ENCODE measurements at regions not wholly inside any gene's neighbourhood (a gene's known extent, or its start where the extent isn't known, plus 50 kb on each side); places are given as distances from the start of the nearest gene placed in this dataset.

GRCh38 chr5:143491646-143492045, 88.2 kb upstream of the NR3C1 start:
- H2BK120ac ChIP-seq (ENCODE audit: low read depth, low read length) = no peak overlapping the region
- H3K79me2 ChIP-seq (ENCODE audit: control insufficient read depth, insufficient read depth, low read length) = no peaks in the 10 kb centered on the region
- H2BK5ac ChIP-seq (ENCODE audit: low read length) = no peak overlapping the region
- WGBS (ENCODE audit: extremely low coverage, insufficient coverage, low lambda C conversion rate) = 100% methylated on average over 1 of the region's 3 CpGs
- H3K4me2 ChIP-seq (ENCODE audit: low read length) = no peak overlapping the region
- no peaks in the 10 kb centered on the region for H3K79me1 ChIP-seq (ENCODE audit: low read length)
- no peak overlapping the region for H2AK5ac ChIP-seq (ENCODE audit: low read length)
- no peak overlapping the region for H2BK15ac ChIP-seq (replicated peaks; ENCODE audit: low read depth)
- no peak overlapping the region for H3K4me3 ChIP-seq (ENCODE audit: low read length)
- no peak overlapping the region for H3K18ac ChIP-seq (ENCODE audit: low read length)
- no peak overlapping the region for H4K8ac ChIP-seq (ENCODE audit: low read depth, low read length)
- H3K23ac ChIP-seq (ENCODE audit: low read length) = no peak overlapping the region
- no peak overlapping the region for H4K5ac ChIP-seq (ENCODE audit: low read length)
- H3K27me3 ChIP-seq (ENCODE audit: insufficient read depth, low read length, poor library complexity) = no peaks in the 10 kb centered on the region
- H3K9ac ChIP-seq (ENCODE audit: low read length) = no peak overlapping the region
- no peaks in the 10 kb centered on the region for H3K4me1 ChIP-seq (ENCODE audit: control insufficient read depth, low read depth, low read length)
- H3K36me3 ChIP-seq (ENCODE audit: control insufficient read depth, insufficient read depth, low read length) = no peaks in the 10 kb centered on the region
- no peak for DNase-seq
- no peak overlapping the region for H3K56ac ChIP-seq (ENCODE audit: low read length)
- H3K27ac ChIP-seq (ENCODE audit: low read depth, low read length) = no peak overlapping the region
- no peak overlapping the region for H3K4ac ChIP-seq (ENCODE audit: low read depth, low read length)

- Histone ChIP-seq H3K4me1 (ENCODE audit: control insufficient read depth, low read depth, low read length) (no peaks in the 10 kb centered on the region), H4K8ac (ENCODE audit: low read depth, low read length) (no peak overlapping the region), H2AK5ac (ENCODE audit: low read length) (no peak overlapping the region), H2BK5ac (ENCODE audit: low read length) (no peak overlapping the region), H4K5ac (ENCODE audit: low read length) (no peak overlapping the region), H3K56ac (ENCODE audit: low read length) (no peak overlapping the region), H3K4me3 (ENCODE audit: low read length) (no peak overlapping the region), H3K27ac (ENCODE audit: low read depth, low read length) (no peak overlapping the region), H2BK15ac (replicated peaks; ENCODE audit: low read depth) (no peak overlapping the region), H3K9ac (ENCODE audit: low read length) (no peak overlapping the region), H3K23ac (ENCODE audit: low read length) (no peak overlapping the region), H3K79me1 (ENCODE audit: low read length) (no peaks in the 10 kb centered on the region), H3K36me3 (ENCODE audit: control insufficient read depth, insufficient read depth, low read length) (no peaks in the 10 kb centered on the region), H3K27me3 (ENCODE audit: insufficient read depth, low read length, poor library complexity) (no peaks in the 10 kb centered on the region), H3K79me2 (ENCODE audit: control insufficient read depth, insufficient read depth, low read length) (no peaks in the 10 kb centered on the region), H3K18ac (ENCODE audit: low read length) (no peak overlapping the region), H3K4ac (ENCODE audit: low read depth, low read length) (no peak overlapping the region), H3K4me2 (ENCODE audit: low read length) (no peak overlapping the region), H2BK120ac (ENCODE audit: low read depth, low read length) (no peak overlapping the region)
- no CpG with 5 or more reads among the region's 3 CpGs for WGBS (ENCODE audit: extremely low coverage, insufficient coverage, low lambda C conversion rate)
- no peak for DNase-seq
These were observed 84.9 kb upstream of the NR3C1 start for GRCh38 chr5:143488381-143488780.

GRCh38 chr5:143484601-143485000, 81.1 kb upstream of the NR3C1 start:
- Histone ChIP-seq H2BK5ac (ENCODE audit: low read length) (no peak overlapping the region), H3K9ac (ENCODE audit: low read length) (no peak overlapping the region), H2BK120ac (ENCODE audit: low read depth, low read length) (no peak overlapping the region), H3K4me1 (ENCODE audit: control insufficient read depth, low read depth, low read length) (no peaks in the 10 kb centered on the region), H3K4me2 (ENCODE audit: low read length) (no peak overlapping the region), H3K18ac (ENCODE audit: low read length) (no peak overlapping the region), H3K79me2 (ENCODE audit: control insufficient read depth, insufficient read depth, low read length) (no peaks in the 10 kb centered on the region), H3K79me1 (ENCODE audit: low read length) (no peaks in the 10 kb centered on the region), H3K27me3 (ENCODE audit: insufficient read depth, low read length, poor library complexity) (no peaks in the 10 kb centered on the region), H4K5ac (ENCODE audit: low read length) (no peak overlapping the region), H3K4me3 (ENCODE audit: low read length) (no peak overlapping the region), H4K8ac (ENCODE audit: low read depth, low read length) (no peak overlapping the region), H3K27ac (ENCODE audit: low read depth, low read length) (no peak overlapping the region), H2AK5ac (ENCODE audit: low read length) (no peak overlapping the region), H3K36me3 (ENCODE audit: control insufficient read depth, insufficient read depth, low read length) (no peaks in the 10 kb centered on the region), H2BK15ac (replicated peaks; ENCODE audit: low read depth) (no peak overlapping the region), H3K23ac (ENCODE audit: low read length) (no peak overlapping the region), H3K56ac (ENCODE audit: low read length) (no peak overlapping the region), H3K4ac (ENCODE audit: low read depth, low read length) (no peak overlapping the region)
- no peak for DNase-seq
- no CpG with 5 or more reads among the region's 1 CpG for WGBS (ENCODE audit: extremely low coverage, insufficient coverage, low lambda C conversion rate)

GRCh38 chr5:143481697-143482531, 78.4 kb upstream of the NR3C1 start:
- no peak overlapping the region for H3K4me3 ChIP-seq (ENCODE audit: low read length)
- no peak overlapping the region for H3K23ac ChIP-seq (ENCODE audit: low read length)
- no peak overlapping the region for H4K5ac ChIP-seq (ENCODE audit: low read length)
- H3K4me2 ChIP-seq (ENCODE audit: low read length) = no peak overlapping the region
- H3K36me3 ChIP-seq (ENCODE audit: control insufficient read depth, insufficient read depth, low read length) = no peaks in the 10 kb centered on the region
- H2BK5ac ChIP-seq (ENCODE audit: low read length) = no peak overlapping the region
- no peak overlapping the region for H3K27ac ChIP-seq (ENCODE audit: low read depth, low read length)
- H2BK15ac ChIP-seq (replicated peaks; ENCODE audit: low read depth) = no peak overlapping the region
- no peaks in the 10 kb centered on the region for H3K4me1 ChIP-seq (ENCODE audit: control insufficient read depth, low read depth, low read length)
- H2AK5ac ChIP-seq (ENCODE audit: low read length) = no peak overlapping the region
- no peak overlapping the region for H3K18ac ChIP-seq (ENCODE audit: low read length)
- no peaks in the 10 kb centered on the region for H3K79me1 ChIP-seq (ENCODE audit: low read length)
- DNase-seq = no peak
- no peaks in the 10 kb centered on the region for H3K27me3 ChIP-seq (ENCODE audit: insufficient read depth, low read length, poor library complexity)
- H3K4ac ChIP-seq (ENCODE audit: low read depth, low read length) = no peak overlapping the region
- no peak overlapping the region for H3K9ac ChIP-seq (ENCODE audit: low read length)
- H4K8ac ChIP-seq (ENCODE audit: low read depth, low read length) = no peak overlapping the region
- H3K79me2 ChIP-seq (ENCODE audit: control insufficient read depth, insufficient read depth, low read length) = no peaks in the 10 kb centered on the region
- no peak overlapping the region for H2BK120ac ChIP-seq (ENCODE audit: low read depth, low read length)
- WGBS (ENCODE audit: extremely low coverage, insufficient coverage, low lambda C conversion rate) = no CpG with 5 or more reads among the region's 4 CpGs
- H3K56ac ChIP-seq (ENCODE audit: low read length) = no peak overlapping the region

GRCh38 chr5:143480001-143480400, 76.5 kb upstream of the NR3C1 start:
- Histone ChIP-seq H3K27me3 (ENCODE audit: insufficient read depth, low read length, poor library complexity) (no peaks in the 10 kb centered on the region), H4K5ac (ENCODE audit: low read length) (no peak overlapping the region), H4K8ac (ENCODE audit: low read depth, low read length) (no peak overlapping the region), H3K56ac (ENCODE audit: low read length) (no peak overlapping the region), H2AK5ac (ENCODE audit: low read length) (no peak overlapping the region), H3K18ac (ENCODE audit: low read length) (no peak overlapping the region), H2BK120ac (ENCODE audit: low read depth, low read length) (no peak overlapping the region), H3K79me2 (ENCODE audit: control insufficient read depth, insufficient read depth, low read length) (no peaks in the 10 kb centered on the region), H2BK15ac (replicated peaks; ENCODE audit: low read depth) (no peak overlapping the region), H3K23ac (ENCODE audit: low read length) (no peak overlapping the region), H3K4ac (ENCODE audit: low read depth, low read length) (no peak overlapping the region), H3K4me1 (ENCODE audit: control insufficient read depth, low read depth, low read length) (no peaks in the 10 kb centered on the region), H3K27ac (ENCODE audit: low read depth, low read length) (no peak overlapping the region), H3K9ac (ENCODE audit: low read length) (no peak overlapping the region), H2BK5ac (ENCODE audit: low read length) (no peak overlapping the region), H3K79me1 (ENCODE audit: low read length) (no peaks in the 10 kb centered on the region), H3K4me3 (ENCODE audit: low read length) (no peak overlapping the region), H3K36me3 (ENCODE audit: control insufficient read depth, insufficient read depth, low read length) (no peaks in the 10 kb centered on the region), H3K4me2 (ENCODE audit: low read length) (no peak overlapping the region)
- no peak for DNase-seq
- WGBS (ENCODE audit: extremely low coverage, insufficient coverage, low lambda C conversion rate) = no CpG with 5 or more reads among the region's 3 CpGs

GRCh38 chr5:143479394-143479793, 75.9 kb upstream of the NR3C1 start:
- H3K4me3 ChIP-seq (ENCODE audit: low read length) = no peak overlapping the region

More at GRCh38 chr5:143479394-143479793, 75.9 kb upstream of the NR3C1 start:
- Histone ChIP-seq H3K4ac (ENCODE audit: low read depth, low read length) (no peak overlapping the region), H4K5ac (ENCODE audit: low read length) (no peak overlapping the region), H3K9ac (ENCODE audit: low read length) (no peak overlapping the region), H3K23ac (ENCODE audit: low read length) (no peak overlapping the region), H3K27me3 (ENCODE audit: insufficient read depth, low read length, poor library complexity) (no peaks in the 10 kb centered on the region), H2AK5ac (ENCODE audit: low read length) (no peak overlapping the region), H4K8ac (ENCODE audit: low read depth, low read length) (no peak overlapping the region), H2BK120ac (ENCODE audit: low read depth, low read length) (no peak overlapping the region), H3K79me1 (ENCODE audit: low read length) (no peaks in the 10 kb centered on the region), H3K18ac (ENCODE audit: low read length) (no peak overlapping the region), H3K27ac (ENCODE audit: low read depth, low read length) (no peak overlapping the region), H3K4me1 (ENCODE audit: control insufficient read depth, low read depth, low read length) (no peaks in the 10 kb centered on the region), H2BK5ac (ENCODE audit: low read length) (no peak overlapping the region), H2BK15ac (replicated peaks; ENCODE audit: low read depth) (no peak overlapping the region), H3K56ac (ENCODE audit: low read length) (no peak overlapping the region), H3K4me2 (ENCODE audit: low read length) (no peak overlapping the region), H3K79me2 (ENCODE audit: control insufficient read depth, insufficient read depth, low read length) (no peaks in the 10 kb centered on the region), H3K36me3 (ENCODE audit: control insufficient read depth, insufficient read depth, low read length) (no peaks in the 10 kb centered on the region)
- no peak for DNase-seq
- no CpG with 5 or more reads among the region's 1 CpG for WGBS (ENCODE audit: extremely low coverage, insufficient coverage, low lambda C conversion rate)

Measured in mesendoderm (in vitro differentiated cells).